Heart right ventricle (tissue), 16 donors: ENCODE measurements at regions not wholly inside any gene's neighbourhood (a gene's known extent, or its start where the extent isn't known, plus 50 kb on each side); places are given as distances from the start of the nearest gene placed in this dataset.

Source experiments
- ATAC-seq, 8 donors: fragments of 200-7000 bp; cut with Tn5 transposase; one replicate each; pipeline ENCODE4 v1.9.1; 2020; ENCODE audit warnings: mild to moderate bottlenecking in 8 of 8, moderate library complexity in 8 of 8, moderate number of reproducible peaks in 1 of 8
- DNase-seq, 2 donors: peaks; one replicate each; pipeline ENCODE4 v3.0.0-alpha.2; 2020
- H3K27ac ChIP-seq, 10 donors: fragments of 200-600 bp; sonication (generic) in 2 of 10; one replicate each; pipeline versions ENCODE4 v1.5.0 to v1.8.0; 2020 to 2022; ENCODE audit warnings: mild to moderate bottlenecking in 3 of 10
- H3K27me3 ChIP-seq, 7 donors: fragments of 200-600 bp; one replicate each; pipeline ENCODE4 v1.8.0; 2021 to 2022; ENCODE audit warnings: mild to moderate bottlenecking in 2 of 7
- H3K36me3 ChIP-seq, 9 donors: fragments of 200-600 bp; sonication (generic) in 1 of 9; one replicate each; pipeline versions ENCODE4 v1.5.0 to v1.8.0; 2020 to 2022; ENCODE audit warnings: mild to moderate bottlenecking in 2 of 9
- H3K4me1 ChIP-seq, 9 donors: fragments of 200-600 bp; sonication (generic) in 1 of 9; one replicate each; pipeline versions ENCODE4 v1.5.0 to v1.8.0; 2020 to 2022; ENCODE audit warnings: mild to moderate bottlenecking in 4 of 9
- H3K4me3 ChIP-seq, 10 donors: fragments of 200-600 bp; sonication (generic) in 2 of 10; one replicate each; pipeline versions ENCODE4 v1.5.0 to v1.8.0; 2020 to 2022; ENCODE audit warnings: mild to moderate bottlenecking in 7 of 10, moderate library complexity in 2 of 10
- H3K9me3 ChIP-seq, 11 donors: fragments of 200-600 bp in 10 of 11; sonication (generic) in 2 of 11; one replicate each; pipeline versions ENCODE4 v1.5.0 to v1.8.0; 2013 to 2022; ENCODE audit warnings: mild to moderate bottlenecking in 2 of 11, control low read depth in 1 of 11, moderate library complexity in 1 of 11
- WGBS, 2 donors: extraction: QIAGEN DNeasy Blood & Tissue Kit; methylation state at CpG; one replicate each; pipeline ENCODE4 v1.1.7; 2013; ENCODE audit warnings: inconsistent platforms in 1 of 2; 5-methylcytosine and 5-hydroxymethylcytosine counted together
- intact Hi-C, 10 donors: fragments of 100-400 bp; cut with DNase I; formaldehyde crosslinking; loops; one replicate each; pipeline versions ENCODE4 v1.11.1 to v1.14.2; 2022
- TF ChIP-seq, protein P1 (sequence below), 9 donors: fragments of 200-600 bp; sonication (generic) in 2 of 9; IDR thresholded peaks; one replicate each; pipeline versions ENCODE4 v1.5.0 to v1.8.0; 2021 to 2022; ENCODE audit warnings: antibody characterized with exemption in 9 of 9, mild to moderate bottlenecking in 5 of 9, moderate library complexity in 1 of 9
- donor health status: Arrhythmogenic right ventricular cardiomyopathy.
- donor health status: ischemic (EF 13 %, LVEDD 7.1; RV severe dilation, severe dysfunction).
- donor health status: healthy with polysubstance abuse.
- donor health status: DM: no; HTN: yes; CAD: no.
- donor health status: DM: no; HTN: no; CAD: no.
- donor health status: ischemic (EF 25% LVEDD 6.9; RV normal size, moderate dysfunction).
- donor health status: ischemic (EF 25% LVEDD 5.7; RV mildly dilated, moderate dysfunction).
- donor health status: healthy.
- donor health status: DM: yes; HTN: yes; CAD: no.
- donor health status: Ischemic cardiomyopathy.
- donor health status: ischemic (EF 35%, LVEDD 5.7; RV mildly dilated, moderate dysfunction).
- donor health status: nonischemic (EF 11% LVEDD 7.7; RV severe dilation, severe dysfunction).
- donor health status: DM: yes; HTN: yes; CAD: no.
- donor health status: PGD.
- donor health status: ischemic (EF 29% LVEDD 5.4; RV normal size, mild dysfunction).
- donor health status: nonischemic (EF 23%, LVEDD 6.1; RV moderate dilation, normal function).

DNA sequence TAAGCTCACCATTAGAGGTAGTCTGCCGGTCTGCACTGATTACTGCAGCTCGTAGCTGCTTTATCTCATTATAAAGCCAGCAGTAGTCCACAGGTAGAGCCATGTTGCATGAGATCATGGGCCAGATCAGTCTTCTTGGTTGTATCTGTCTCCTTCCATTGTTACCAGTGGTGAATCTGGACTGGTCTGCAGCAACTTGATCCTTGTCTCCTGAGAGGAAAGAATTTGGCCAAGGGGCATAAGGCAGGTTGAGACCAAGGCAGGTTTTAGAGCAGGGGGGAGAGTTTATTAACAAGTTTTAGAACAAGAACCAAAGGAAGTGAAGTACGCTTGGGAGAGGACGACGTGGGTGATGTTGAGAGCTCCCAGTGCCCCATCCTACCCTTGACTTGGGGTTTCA is 228.5 kb downstream of the STIM2 start:
- 86 to 88% methylated on average over 5 of the region's 5 CpGs for WGBS, 2 donors
- DNase-seq: no peak
- TF ChIP-seq, protein P1, sequence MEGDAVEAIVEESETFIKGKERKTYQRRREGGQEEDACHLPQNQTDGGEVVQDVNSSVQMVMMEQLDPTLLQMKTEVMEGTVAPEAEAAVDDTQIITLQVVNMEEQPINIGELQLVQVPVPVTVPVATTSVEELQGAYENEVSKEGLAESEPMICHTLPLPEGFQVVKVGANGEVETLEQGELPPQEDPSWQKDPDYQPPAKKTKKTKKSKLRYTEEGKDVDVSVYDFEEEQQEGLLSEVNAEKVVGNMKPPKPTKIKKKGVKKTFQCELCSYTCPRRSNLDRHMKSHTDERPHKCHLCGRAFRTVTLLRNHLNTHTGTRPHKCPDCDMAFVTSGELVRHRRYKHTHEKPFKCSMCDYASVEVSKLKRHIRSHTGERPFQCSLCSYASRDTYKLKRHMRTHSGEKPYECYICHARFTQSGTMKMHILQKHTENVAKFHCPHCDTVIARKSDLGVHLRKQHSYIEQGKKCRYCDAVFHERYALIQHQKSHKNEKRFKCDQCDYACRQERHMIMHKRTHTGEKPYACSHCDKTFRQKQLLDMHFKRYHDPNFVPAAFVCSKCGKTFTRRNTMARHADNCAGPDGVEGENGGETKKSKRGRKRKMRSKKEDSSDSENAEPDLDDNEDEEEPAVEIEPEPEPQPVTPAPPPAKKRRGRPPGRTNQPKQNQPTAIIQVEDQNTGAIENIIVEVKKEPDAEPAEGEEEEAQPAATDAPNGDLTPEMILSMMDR (IDR thresholded peaks at IDR 0.05): no peak
- Histone ChIP-seq H3K27ac (no peak overlapping the region), H3K9me3 (no peaks in the 10 kb centered on the region), H3K36me3 (no peaks in the 10 kb centered on the region), H3K27me3 (peaks cover 0 to 81% (median 72%) of the 10 kb centered on the region in 7 donors), H3K4me3 (no peak overlapping the region), H3K4me1 (peaks cover 0 to 17% (median 9%) of the 10 kb centered on the region in 9 donors)
- intact Hi-C loops: loop anchor here in 1 of 10 donors (10.0 kb wide), 1 partner anchor 174 kb away; no protein-coding TSS in a partner anchor
- ATAC-seq: no peak

DNA sequence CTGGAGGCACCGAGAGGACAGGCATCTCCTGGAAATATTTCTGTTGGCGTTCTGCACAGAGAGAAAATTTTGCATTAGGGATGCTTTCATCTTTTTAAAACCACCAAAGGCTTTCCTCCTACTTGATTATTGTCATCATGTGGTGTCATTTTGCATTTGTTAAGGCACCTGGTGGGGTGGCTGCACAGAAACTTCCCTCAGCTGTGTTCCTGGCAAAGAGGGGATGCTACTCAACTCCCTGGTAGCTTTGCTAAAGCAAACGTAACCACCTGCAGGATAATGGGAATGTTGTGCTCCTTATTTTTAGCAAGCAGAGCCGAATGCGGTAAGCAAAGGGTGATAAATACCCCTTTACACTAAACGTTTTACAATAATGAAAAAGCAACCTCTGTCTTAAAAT is 229.8 kb downstream of the STIM2 start:
- Histone ChIP-seq H3K27me3 (peaks cover 0 to 69% (median 60%) of the 10 kb centered on the region in 7 donors), H3K36me3 (no peaks in the 10 kb centered on the region), H3K4me3 (no peak overlapping the region), H3K9me3 (no peaks in the 10 kb centered on the region), H3K4me1 (peaks cover 0 to 5% (median under 1%) of the 10 kb centered on the region in 9 donors), H3K27ac (no peak overlapping the region)
- 39 to 50% methylated on average over 6 of the region's 6 CpGs for WGBS, 2 donors
- TF ChIP-seq, protein P1 (IDR thresholded peaks at IDR 0.05): no peak
- DNase-seq: no peak
- intact Hi-C loops: no loop called here
- ATAC-seq: no peak

- no peak for ATAC-seq
- H3K9me3 ChIP-seq: no peaks in the 10 kb centered on the region
- H3K4me3 ChIP-seq: no peak overlapping the region
- TF ChIP-seq, protein P1 (IDR thresholded peaks at IDR 0.05): no peak
- peaks cover 0 to 34% (median 27%) of the 10 kb centered on the region in 7 donors for H3K27me3 ChIP-seq
- H3K4me1 ChIP-seq: no peaks in the 10 kb centered on the region
- no peak overlapping the region for H3K27ac ChIP-seq
- intact Hi-C loops: no loop called here
- WGBS, 2 donors: 73 to 83% methylated on average over 6 of the region's 6 CpGs
- no peak for DNase-seq
- no peaks in the 10 kb centered on the region for H3K36me3 ChIP-seq
Observed at GRCh38 chr4:27094224-27094623, 233.6 kb downstream of the STIM2 start.

GRCh38 chr4:27094783-27095182 is 234.1 kb downstream of the STIM2 start:
- 13 to 20% methylated on average over 2 of the region's 2 CpGs for WGBS, 2 donors
- Histone ChIP-seq H3K4me1 (no peaks in the 10 kb centered on the region), H3K27me3 (peaks cover 0 to 33% (median 21%) of the 10 kb centered on the region in 7 donors), H3K27ac (no peak overlapping the region), H3K4me3 (no peak overlapping the region), H3K36me3 (no peaks in the 10 kb centered on the region), H3K9me3 (no peaks in the 10 kb centered on the region)
- ATAC-seq: no peak
- DNase-seq: no peak
- TF ChIP-seq, protein P1 (IDR thresholded peaks at IDR 0.05): no peak
- intact Hi-C loops: no loop called here
